Putamen (tissue), 1 donor: ENCODE measurements at regions not wholly inside any gene's neighbourhood (a gene's known extent, or its start where the extent isn't known, plus 50 kb on each side); places are given as distances from the start of the nearest gene placed in this dataset.
A peak's percentile ranks its signal among the peaks of the same experiment; 100 is the strongest.
"Not testable (repeated sequence)": the region's sequence is repeated elsewhere in the genome, so short reads cannot be mapped to it uniquely, and the experiment has no call there.

Source experiments
- DNase-seq: peaks from one replicate; pipeline ENCODE4 v3.0.0-alpha.2; 2016; ENCODE audit warnings: low spot score

GRCh38 chr20:55685425-55685824, 319.9 kb downstream of the CBLN4 start:
- no peak for DNase-seq

DNA sequence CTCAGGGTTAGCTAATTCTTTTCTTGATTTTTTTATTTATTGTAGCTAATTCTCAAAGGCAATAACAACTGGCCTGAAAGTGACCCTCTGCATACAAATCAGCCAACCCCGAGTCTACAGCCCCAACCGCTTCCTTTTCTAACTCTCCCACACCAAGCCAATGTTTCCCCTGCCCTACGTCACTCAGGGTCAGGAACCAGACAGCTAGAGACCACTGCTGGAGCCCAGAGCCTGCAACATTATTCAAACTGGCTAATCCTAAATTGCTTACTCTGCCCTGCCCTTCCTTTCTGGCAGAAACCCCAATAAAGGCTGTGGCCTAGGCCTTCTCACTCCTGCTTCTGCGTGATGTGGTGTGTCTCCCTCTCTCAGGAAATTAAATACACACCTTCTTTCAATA, 320.7 kb downstream of the CBLN4 start:
- DNase-seq = no peak

- DNase-seq = no peak
These were observed 326.2 kb downstream of the CBLN4 start for GRCh38 chr20:55678970-55679667.

GRCh38 chr20:55678126-55678525, 327.2 kb downstream of the CBLN4 start:
- DNase-seq = no peak

GRCh38 chr20:55677011-55677410, 328.3 kb downstream of the CBLN4 start:
- DNase-seq = peak; percentile 53

GRCh38 chr20:55676097-55676496, 329.2 kb downstream of the CBLN4 start:
- DNase-seq = no peak

GRCh38 chr20:55668631-55669030, 336.7 kb downstream of the CBLN4 start:
- DNase-seq = no peak

GRCh38 chr20:55667955-55668354, 337.4 kb downstream of the CBLN4 start:
- DNase-seq = no peak

GRCh38 chr20:55667024-55667423, 338.3 kb downstream of the CBLN4 start:
- no peak for DNase-seq

GRCh38 chr20:55656231-55656775, 349.0 kb downstream of the CBLN4 start:
- DNase-seq = no peak

DNA sequence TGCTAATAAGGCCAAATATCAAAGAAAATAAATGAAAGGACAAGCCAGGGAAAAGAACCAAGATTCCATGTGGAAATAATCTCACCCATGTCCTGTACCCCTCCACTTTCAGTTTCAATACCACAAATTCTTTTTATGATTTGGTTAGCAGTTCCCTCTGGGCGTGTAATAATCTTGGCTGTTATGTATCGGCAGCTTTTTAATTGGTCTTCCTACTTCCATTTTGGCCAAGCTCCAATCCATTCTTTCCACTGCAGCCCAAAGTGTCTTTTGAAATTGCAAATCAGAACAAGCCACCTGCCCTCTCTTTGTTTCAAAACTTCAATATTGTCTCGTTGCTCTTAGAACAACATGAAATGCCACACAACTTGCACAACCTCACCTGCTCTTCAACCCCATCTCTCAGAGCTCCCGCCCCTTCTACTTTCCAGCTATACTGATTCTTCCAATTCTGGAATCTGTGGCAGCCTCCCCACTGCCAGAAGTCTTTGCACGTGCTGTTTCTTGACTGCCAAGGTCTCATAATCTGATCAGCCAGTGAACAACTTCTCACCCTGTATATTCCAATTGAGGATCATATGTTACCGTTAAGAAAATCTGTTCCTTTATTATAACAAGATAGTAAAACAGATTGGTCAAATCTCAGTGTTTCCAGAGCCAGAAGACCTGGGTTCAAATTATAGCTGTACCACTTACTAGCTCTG, 354.5 kb downstream of the CBLN4 start:
- DNase-seq = no peak

GRCh38 chr20:55649254-55649653, 356.1 kb downstream of the CBLN4 start:
- peak; percentile 28 for DNase-seq

DNA sequence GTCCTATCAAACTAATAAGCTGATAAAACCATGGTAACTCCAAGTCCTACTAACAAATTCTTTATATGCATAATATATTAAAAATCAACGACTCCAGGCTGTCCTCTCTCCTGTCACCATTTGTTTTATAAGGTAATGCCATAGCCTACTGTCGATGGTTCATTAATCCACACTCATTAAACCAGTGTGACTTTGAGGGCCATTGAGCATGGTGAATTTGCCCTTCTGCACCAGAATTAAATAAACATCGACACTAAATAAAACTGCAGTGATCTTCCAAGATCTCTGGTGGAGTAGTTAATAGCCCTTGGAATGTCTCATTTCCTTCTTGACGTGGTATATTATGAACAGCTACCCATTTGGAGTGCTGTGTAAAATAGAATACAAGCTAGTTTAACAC, 358.5 kb downstream of the CBLN4 start:
- no peak for DNase-seq

GRCh38 chr20:55641497-55641896, 363.8 kb downstream of the CBLN4 start:
- no peak for DNase-seq

DNA sequence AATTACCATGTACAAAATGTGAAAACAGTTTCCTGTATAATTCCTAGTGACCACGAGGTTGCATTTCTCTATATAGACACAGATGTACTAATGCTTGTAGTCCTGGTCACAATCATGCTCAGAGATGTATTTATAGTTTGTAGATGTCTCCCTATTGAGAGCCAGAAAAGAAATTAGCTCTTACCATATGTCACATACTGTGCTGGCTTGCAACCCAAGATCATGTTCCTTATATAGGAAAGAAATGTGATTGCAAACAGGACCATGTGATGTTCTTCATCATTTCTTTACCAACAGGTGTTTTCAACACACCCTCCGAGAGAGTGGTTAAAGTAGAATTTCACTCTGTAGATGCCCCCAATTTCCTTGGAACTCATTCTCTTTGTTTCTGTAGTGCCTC, 369.4 kb downstream of the CBLN4 start:
- DNase-seq = no peak

DNA sequence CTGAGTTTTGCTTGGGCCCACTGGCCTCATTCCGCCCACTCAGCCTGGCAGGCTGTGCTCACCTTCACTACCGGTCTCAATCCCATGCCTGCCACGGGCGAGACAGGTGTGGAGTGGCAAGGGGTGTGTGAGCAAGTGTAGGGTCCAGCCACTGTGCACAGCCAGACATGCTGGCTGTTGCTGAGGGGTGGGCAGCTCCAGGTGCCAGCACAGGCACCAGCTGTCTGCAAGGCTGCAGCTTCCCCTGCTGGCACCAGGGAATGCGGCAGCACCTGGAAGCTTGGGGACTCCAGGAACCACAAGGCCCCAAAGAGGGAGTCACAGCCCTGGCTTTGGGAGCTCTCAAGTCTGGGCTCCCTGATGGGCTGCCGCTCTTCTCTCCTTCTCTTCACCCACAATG, 372.7 kb downstream of the CBLN4 start:
- no peak for DNase-seq

DNA sequence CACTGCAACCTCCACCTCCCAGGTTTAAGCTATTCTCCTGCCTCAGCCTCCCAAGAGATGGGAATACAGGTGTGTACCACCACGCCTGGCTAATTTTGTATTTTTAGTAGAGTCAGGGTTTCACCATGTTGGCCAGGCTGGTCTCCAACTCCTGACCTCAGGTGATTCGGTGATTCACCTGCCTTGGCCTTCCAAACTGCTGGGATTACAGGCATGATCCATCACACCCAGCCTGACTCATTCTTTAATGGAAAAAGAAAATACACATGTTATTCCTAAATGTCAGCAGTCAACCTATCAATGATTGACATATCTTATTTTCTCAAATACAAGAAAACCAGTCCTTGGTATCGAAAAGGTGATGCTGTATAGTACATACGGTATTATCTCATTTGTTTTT, 376.2 kb downstream of the CBLN4 start:
- not testable (repeated sequence) for DNase-seq

DNA sequence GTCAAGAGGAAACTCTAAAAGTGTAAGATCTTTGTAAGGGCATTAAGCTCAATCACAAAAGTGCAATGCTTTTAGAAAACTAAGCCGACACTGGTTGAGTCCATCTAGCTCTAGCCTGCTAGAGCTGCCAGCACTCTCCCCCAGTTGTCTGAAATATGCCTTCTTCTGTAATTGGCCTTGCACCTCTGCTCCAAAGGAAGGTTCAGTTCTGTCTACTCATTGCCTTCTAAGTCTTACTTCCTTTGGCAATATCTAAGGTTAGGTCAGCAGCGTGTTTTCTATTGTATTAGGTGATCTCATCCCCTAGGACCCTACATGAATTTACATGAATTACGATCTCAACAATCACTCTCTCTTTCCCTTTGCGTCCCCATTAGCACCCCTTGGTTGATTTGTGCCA, 378.6 kb downstream of the CBLN4 start:
- DNase-seq = no peak

- no peak for DNase-seq
These were observed 389.0 kb downstream of the CBLN4 start for GRCh38 chr20:55616367-55616766.

GRCh38 chr20:55615818-55616217, 389.5 kb downstream of the CBLN4 start:
- DNase-seq = no peak

- no peak for DNase-seq
These were observed 391.0 kb downstream of the CBLN4 start for GRCh38 chr20:55614220-55614757.

DNA sequence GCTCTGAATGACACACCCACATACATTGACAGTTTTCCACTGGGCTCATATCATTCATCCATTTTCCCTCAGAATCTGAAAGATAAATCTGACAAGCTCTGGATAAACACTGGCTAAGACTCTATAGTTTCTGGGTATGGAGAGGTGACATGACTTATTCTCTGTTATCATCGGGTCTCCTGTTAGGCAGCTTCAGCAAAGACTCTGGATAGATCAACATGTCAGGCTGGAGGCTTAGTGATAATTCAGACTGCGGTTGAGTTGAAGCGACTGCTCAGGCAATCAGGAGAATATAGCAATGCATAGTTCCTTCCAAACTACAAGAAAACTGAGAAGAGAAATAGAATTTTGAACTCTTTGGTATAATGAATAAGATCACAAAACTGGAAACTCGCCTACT, 394.6 kb downstream of the CBLN4 start:
- DNase-seq = no peak

GRCh38 chr20:55605594-55605993, 399.7 kb downstream of the CBLN4 start:
- no peak for DNase-seq
